HepG2 (cell line): ENCODE measurements at regions not wholly inside any gene's neighbourhood (a gene's known extent, or its start where the extent isn't known, plus 50 kb on each side); places are given as distances from the start of the nearest gene placed in this dataset.

Experiments used
- CEBPZ ChIP-seq: IDR thresholded peaks from 2 replicates; pipeline ENCODE4 v1.6.1; 2012; ENCODE audit warnings: low read length, improper control_type of control experiment
- FOXO4 ChIP-seq: sonication (generic); formaldehyde crosslinking; conservative IDR thresholded peaks from 2 replicates; pipeline ENCODE4 v1.8.1; 2023; ENCODE audit warnings: missing genetic modification reagents
- NCOA2 ChIP-seq: sonication (generic); formaldehyde crosslinking; IDR thresholded peaks from 2 replicates; pipeline ENCODE4 v1.8.0; 2022; ENCODE audit warnings: inconsistent platforms
- PTBP1 ChIP-seq: fragments of 200-400 bp; formaldehyde crosslinking; IDR thresholded peaks from 2 replicates; pipeline ENCODE4 v1.6.1; 2018; ENCODE audit warnings: low read length, low read depth; ENCODE audit not compliant: poor library complexity, severe bottlenecking
- SMAD3 ChIP-seq: sonication (generic); formaldehyde crosslinking; IDR thresholded peaks from 2 replicates; pipeline ENCODE4 v1.4.0; 2020; ENCODE audit warnings: missing genetic modification reagents
- SMC3 ChIP-seq: IDR thresholded peaks from 2 replicates; pipeline ENCODE4 v1.6.1; 2011; ENCODE audit warnings: low read length, improper control_type of control experiment
- SP2 ChIP-seq: sonication (generic); formaldehyde crosslinking; IDR thresholded peaks from 2 replicates; pipeline ENCODE4 v1.5.1; 2020; ENCODE audit warnings: mild to moderate bottlenecking, missing genetic modification reagents
- ZBTB37 ChIP-seq: sonication (generic); formaldehyde crosslinking; IDR thresholded peaks from 2 replicates; pipeline ENCODE4 v1.4.0; 2020; ENCODE audit warnings: mild to moderate bottlenecking, missing genetic modification reagents
- ZNF879 ChIP-seq: sonication (generic); formaldehyde crosslinking; IDR thresholded peaks from 2 replicates; pipeline ENCODE4 v1.8.1; 2023; ENCODE audit warnings: missing genetic modification reagents

DNA sequence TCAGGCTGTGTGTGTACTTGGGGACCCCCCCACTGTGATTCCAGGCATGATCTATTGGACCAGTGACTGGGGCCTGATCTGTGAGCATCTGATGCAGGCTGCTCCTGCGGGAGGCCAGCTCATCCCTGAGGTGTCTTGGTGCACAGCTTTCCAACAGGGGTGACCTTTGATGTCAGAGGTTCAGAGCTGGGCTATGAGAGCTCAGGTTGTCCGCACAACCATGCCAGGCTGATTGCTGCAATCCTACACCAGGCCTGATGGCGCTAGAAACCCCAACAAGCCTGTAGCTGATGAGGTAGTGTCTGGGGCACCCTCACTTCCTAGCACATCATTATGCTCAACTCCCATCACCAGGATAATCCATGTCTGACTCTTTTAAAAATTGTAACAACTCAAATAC lies 56.1 kb upstream of the CACNA2D3 start (continued):
- TF ChIP-seq FOXO4 (CRISPR knock-in tag), result no peak
- TF ChIP-seq ZBTB37 (CRISPR knock-in tag), result no peak
- TF ChIP-seq SP2, result no peak
- no peak for TF ChIP-seq PTBP1
- TF ChIP-seq NCOA2 (CRISPR knock-in tag), result no peak
- TF ChIP-seq SMC3, result no peak
- no peak for TF ChIP-seq SMAD3 (CRISPR knock-in tag)
- TF ChIP-seq ZNF879 (CRISPR knock-in tag), result no peak
- no peak for TF ChIP-seq CEBPZ
